GM18868 (cell line): ENCODE measurements at regions not wholly inside any gene's neighbourhood (a gene's known extent, or its start where the extent isn't known, plus 50 kb on each side); places are given as distances from the start of the nearest gene placed in this dataset.

Source experiments
- ATAC-seq: cut with Tn5 transposase; IDR thresholded peaks from one replicate; pipeline ENCODE4 v1.9.1; 2021; ENCODE audit warnings: mild to moderate bottlenecking, moderate library complexity; ENCODE audit not compliant: unreplicated experiment

DNA sequence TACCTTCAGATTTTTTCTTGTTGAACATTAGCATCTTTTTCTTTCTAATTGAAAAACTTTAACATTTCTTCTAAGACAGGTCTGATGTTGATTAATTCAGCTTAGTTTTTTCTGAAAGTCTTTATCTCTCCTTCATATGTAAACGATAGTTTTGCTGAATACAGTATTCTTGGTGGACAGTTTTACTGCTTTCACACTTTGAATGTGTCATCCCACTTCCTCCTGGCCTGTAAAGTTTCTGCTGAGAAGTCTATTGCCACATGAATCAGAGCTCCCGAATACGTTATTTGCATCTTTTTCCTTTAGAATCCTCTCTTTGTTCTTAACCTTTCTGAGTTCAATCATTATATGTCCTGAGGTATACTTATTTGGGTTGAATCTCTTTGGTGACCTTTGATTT is 344.2 kb downstream of the OLFM3 start:
- ATAC-seq, result no peak

DNA sequence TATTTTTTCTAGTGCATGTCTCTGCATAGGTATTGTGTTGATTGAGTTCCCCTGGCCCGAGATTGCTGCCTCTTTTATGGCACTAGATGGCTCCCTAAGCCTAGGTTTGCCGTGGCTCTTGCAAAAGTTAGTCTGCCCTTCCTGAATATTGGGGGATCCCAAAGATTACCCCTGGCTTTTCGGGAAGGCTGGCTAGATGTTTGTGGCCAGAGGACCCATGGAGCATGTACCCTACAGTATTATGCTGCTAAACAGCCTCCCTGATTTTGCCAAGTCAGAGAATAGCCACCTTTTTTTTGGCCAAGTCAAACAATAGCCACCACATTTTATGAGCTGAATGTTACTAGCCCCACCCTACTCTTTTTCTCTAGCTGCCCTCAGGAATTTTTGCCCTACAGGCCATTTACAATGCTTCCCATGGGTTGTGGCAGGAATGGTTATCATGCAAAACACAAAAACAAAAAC is 343.2 kb downstream of the OLFM3 start:
- no peak for ATAC-seq

DNA sequence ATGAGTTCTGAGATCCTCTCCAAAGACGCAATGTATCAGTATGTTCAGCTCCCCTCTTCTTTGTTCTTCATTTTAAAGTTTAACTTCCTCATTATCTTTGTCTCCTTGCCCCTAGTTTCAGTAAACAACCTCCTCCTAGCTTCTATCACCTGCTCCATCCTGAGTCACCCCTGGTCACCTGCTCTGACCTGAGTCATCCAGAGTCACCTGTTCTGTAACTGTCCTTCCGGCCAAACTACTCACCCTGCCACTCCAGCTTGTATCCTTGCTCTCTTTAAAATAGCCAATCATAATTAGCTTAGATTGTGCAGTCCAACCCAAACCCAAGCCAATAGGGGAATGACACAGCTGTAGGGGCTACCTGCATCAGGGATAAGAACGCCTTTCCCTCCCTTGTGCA is 332.0 kb downstream of the OLFM3 start:
- ATAC-seq, result no peak

- no peak for ATAC-seq
These were observed 329.0 kb downstream of the OLFM3 start for GRCh38 chr1:101667761-101668160.

DNA sequence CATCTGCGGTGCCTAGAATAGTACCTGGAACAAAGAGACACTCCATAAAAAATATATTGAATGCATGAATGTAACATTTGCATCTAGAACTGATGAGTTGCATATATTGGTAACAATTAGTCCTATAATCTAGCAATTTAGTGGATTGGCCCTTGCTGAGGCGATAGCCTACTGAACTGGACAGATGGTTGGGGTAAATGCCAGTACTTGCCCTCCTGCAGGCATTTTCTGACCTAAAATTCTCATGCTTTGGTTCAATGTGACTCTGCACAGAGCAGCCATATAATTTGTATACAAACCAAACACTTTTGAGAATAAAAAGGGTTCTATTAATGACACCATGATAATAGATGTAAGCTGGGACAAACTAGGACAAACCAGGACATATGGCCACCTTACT is 313.6 kb downstream of the OLFM3 start:
- ATAC-seq, result no peak

GRCh38 chr1:101683561-101683960 is 313.2 kb downstream of the OLFM3 start:
- ATAC-seq, result no peak

DNA sequence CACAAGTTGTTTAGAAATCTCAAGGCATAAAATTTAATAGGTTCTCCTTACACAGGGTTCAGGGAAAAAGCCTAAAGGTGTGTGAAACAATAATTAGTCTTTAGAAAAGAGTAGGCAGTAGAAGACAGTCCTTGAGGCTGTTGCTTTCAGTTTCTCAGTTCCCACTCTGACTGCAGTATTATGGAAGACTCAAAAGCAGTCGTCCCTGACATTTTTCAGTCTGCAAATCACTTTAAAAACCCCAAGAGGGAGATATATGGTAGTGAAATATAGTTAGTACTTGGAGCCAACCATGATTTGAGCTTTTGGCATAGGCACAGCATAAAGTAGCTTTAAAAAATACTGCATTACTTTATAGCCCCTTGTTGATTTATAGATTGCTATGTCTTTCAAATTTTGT is 299.7 kb downstream of the OLFM3 start:
- ATAC-seq, result peak; percentile 59

DNA sequence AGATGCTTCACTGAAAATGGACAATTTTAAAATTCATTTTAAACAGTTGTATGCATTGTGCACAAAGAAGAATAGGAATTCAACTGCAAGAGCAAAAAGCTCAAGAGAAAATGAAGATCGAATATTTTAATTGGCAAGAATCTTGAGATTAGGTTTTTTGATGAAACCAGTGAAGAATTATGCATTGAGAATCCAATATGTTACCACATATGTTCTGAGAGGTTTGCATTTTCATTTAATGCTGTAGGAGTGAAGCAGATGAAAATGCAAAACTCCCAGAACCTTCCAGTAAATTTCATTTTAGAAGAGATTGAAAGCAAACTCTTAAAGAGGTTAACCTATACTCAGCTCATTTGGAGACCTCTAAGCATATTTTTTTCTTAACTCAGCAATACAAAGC is 298.0 kb downstream of the OLFM3 start:
- no peak for ATAC-seq

DNA sequence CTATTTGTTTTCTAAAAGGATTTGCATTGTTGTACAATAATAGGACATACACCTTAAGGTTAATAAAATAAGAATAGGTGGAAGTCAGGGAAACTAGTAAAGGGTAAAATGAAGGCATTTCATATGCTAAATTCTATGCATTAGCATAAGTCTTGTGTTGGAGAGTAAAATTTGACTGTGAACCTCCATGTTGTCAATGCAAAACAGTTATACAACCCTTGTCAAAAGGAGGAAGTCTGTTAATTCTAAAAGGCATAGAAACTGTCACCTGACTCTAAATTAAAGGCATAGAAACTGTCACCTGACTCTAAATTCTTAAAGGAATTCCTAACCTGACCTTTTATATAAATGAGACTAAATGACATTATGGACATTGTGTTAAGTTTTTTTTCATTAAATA is 291.8 kb downstream of the OLFM3 start:
- no peak for ATAC-seq

- no peak for ATAC-seq
These were observed 290.4 kb downstream of the OLFM3 start for GRCh38 chr1:101706366-101706765.

GRCh38 chr1:101709721-101710120 is 287.0 kb downstream of the OLFM3 start:
- ATAC-seq, result no peak

- no peak for ATAC-seq
These were observed 283.0 kb downstream of the OLFM3 start for GRCh38 chr1:101713760-101714159.

DNA sequence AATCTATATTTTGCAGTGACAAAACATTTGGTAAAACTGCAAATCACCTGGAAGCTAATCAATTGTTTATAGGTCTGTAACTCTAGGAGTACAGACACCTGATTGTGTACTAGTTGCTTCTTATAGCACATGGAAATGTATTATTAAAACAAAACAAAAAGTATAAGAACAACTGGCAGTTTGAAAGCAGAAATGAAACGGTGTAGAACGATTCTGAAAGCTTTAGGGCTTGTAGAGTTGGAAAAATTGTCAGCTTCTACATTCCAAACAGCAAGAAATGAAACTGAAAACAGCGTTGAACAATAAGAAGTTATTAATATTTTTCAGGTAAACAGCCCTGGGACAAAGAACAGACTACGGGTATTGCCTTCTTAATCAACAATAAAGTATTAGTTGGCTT is 273.3 kb downstream of the OLFM3 start:
- peak; percentile 32 for ATAC-seq

DNA sequence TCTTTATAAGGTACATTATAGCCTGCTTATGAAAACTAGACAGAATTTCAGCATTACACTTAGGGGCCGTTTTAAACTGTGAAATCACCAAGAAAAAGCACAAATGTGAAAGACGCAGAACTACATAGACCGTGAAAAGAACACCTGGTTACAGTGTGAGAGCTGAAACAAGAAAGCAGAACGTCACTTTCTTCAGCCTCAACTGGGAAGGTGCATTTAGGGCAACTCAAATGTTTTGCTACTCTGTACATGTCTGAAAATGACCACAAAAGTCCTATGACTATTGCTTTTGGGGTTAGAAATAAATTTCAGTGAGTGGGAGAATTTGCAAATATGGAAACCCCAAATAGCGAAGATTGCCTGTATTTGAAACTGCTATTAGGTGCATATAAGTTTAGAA is 268.7 kb downstream of the OLFM3 start:
- peak; percentile 78 for ATAC-seq

DNA sequence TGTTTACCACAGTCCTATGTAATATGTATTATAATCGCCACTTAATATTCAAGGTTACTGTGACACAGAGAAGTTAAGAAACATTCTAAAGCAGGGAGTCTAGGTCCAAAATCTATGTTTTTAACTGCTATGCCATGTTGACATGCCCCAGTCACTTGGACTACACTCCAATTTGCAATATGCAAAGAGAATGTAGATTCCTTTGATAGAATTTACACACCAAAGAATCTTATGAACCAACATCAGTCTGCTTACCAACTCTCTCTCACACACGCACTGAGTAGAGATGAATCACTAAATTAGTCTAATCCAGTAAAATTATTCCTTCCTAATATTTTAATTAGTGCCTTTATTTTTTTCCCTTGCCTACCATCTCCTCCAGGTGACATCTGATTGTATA is 266.2 kb downstream of the OLFM3 start:
- no peak for ATAC-seq

GRCh38 chr1:101732261-101732660 is 264.5 kb downstream of the OLFM3 start:
- ATAC-seq, result peak; percentile 80

- ATAC-seq, result no peak
These were observed 263.4 kb downstream of the OLFM3 start for GRCh38 chr1:101733340-101733739.

DNA sequence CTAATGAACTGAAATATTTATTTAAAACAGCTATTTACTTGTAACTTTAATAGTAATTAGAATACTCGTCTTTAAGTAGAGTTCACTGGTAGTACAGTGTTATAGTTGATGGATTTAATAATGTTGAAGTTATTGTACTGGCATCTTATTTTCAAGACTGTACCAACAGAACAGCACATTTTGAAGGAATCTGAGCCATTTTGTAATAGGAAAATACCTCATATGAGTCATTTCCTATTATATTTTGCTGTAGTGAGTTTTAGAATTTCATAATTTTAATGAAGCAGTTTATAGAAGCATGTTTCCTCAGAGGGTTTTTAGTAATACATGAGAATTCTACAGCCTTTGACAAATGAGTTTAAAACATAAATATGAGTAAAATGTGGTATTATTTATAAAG is 258.3 kb downstream of the OLFM3 start:
- ATAC-seq, result no peak

DNA sequence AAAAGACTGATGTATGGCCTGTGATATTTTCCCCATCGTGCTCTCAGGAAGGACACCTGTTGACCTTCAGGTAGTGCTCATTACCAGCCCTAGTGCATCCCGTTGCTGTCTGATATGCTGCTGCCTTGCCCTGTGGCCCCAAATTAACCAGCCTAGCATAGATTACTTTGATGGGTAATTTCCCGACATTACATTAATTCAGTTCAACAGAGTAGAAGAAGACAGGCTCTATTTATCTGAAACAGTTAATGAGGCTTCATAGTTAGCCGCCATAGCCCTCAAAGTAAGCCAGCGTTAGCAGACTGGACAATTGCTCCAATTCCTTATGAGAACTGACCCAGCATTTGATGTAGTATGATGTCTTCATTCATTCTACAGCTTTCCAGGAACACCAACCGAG is 257.6 kb downstream of the OLFM3 start:
- no peak for ATAC-seq

GRCh38 chr1:101739826-101740330 is 256.8 kb downstream of the OLFM3 start:
- ATAC-seq, result no peak

DNA sequence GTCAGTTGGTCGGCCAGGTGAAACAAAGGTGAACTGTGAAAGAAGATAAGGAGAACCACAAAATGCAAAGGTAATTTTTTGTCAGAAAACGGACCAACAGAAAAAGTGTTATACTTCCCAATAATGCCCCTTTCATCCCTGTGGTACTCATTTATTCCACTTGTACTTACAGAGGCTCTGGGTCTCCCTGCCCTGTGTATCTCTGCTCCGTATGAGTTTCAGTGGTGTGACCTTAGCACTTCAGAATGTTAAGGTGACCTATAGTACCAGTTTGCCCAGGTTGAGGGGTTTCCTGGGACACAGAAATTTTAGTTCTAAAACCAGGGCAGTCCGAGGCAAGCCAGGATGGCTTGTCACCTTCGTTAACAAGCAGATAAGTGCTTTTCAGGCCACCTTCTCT is 254.8 kb downstream of the OLFM3 start:
- no peak for ATAC-seq

- no peak for ATAC-seq
These were observed 254.2 kb downstream of the OLFM3 start for GRCh38 chr1:101742509-101742908.

DNA sequence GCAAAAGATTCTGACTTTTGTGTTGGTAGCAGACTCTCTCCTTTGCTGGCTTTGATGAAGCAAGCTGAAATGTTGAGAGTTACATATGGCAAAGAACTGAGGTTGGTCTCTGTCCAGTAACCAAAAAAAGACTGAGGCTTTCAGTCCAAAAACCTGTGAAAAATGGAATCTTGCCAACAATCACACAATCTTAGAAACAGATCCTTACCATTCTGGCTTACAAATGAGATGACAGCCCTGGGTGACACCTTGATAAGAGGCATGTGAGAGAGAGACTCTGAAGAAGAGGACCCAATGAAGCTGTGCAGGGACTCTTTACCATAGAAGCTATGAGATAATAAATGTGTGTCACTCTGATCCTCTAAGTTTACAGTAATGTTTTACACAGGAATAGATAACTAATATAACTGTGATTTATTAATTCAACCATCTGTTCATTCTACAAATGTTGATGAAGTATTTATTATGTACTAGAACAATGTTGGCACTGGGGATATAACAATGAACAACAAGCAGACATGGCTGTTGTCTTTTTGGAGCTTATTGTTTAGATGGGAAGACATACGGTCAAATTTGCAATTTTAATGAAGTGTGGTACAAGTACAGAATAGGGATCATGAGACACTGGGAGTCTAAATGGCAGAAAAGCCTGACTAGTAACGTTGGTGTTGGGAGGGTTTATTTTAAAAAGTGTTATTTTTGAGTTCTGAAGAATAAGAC is 251.0 kb downstream of the OLFM3 start:
- ATAC-seq, result no peak
